OCI-M1 (cell line): ENCODE measurements at regions not wholly inside any gene's neighbourhood (a gene's known extent, or its start where the extent isn't known, plus 50 kb on each side); places are given as distances from the start of the nearest gene placed in this dataset.
"Not testable (repeated sequence)": the region's sequence is repeated elsewhere in the genome, so short reads cannot be mapped to it uniquely, and the experiment has no call there.

Source experiments
- DNase-seq: peaks from one replicate; lab custom pipeline; 2025; lab: John Stamatoyannopoulos, UW

DNA sequence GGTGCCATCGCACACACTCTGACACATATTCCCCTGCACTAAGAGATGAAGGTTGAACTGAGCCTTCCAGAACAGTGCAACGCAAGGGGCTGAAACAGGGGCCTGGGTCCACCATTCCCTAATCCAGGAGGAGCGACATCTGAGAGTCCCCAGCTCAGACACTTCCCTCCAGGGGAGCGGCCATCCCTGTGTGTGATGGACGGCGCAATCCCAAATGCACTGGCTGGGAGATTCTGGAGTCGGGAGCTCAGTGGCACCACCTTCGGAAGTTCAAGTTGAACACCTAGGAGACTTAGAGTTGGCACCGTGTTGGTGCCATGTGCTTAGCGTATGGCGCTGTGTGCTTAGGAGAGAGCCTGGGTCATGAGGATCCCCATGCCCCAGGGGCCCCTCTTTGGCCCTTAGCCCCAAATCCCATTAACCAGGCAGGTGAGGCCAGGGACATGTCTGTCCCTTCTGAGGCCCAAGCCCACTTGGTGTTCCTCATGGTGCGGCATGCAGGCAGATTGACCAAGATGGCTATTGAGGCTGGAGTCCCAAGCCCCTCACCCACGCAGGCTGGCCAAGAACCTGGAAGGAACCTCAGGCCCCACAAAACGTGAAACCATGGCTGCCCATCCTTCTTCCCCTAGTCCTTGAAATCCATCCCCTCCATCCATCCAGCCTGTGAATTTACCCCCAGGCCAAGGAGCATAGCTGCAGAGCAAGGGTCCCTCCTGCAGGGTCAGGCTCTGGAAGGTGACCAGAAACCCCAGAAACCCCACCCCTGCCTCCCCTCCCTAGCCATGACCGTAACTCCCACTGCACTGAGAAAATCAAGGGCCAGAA is 114.1 kb upstream of the OTOS start:
- DNase-seq = no peak

DNA sequence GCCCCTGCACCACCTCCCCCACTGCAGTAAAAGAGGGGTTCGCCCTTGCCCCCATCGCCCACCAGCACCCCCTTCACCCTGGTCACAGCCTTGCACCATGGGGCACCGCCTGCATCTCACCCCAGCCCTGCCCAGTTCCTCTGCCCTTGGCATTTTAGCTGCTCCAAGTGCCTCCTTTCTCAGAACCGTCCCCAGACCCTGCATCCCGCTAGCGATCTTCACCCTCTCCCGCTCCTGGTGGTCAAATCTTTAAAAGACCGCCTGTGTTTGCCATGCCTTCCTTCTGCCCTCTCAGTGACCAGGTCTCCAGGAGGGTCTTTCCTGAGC is 114.7 kb upstream of the OTOS start:
- no peak for DNase-seq

DNA sequence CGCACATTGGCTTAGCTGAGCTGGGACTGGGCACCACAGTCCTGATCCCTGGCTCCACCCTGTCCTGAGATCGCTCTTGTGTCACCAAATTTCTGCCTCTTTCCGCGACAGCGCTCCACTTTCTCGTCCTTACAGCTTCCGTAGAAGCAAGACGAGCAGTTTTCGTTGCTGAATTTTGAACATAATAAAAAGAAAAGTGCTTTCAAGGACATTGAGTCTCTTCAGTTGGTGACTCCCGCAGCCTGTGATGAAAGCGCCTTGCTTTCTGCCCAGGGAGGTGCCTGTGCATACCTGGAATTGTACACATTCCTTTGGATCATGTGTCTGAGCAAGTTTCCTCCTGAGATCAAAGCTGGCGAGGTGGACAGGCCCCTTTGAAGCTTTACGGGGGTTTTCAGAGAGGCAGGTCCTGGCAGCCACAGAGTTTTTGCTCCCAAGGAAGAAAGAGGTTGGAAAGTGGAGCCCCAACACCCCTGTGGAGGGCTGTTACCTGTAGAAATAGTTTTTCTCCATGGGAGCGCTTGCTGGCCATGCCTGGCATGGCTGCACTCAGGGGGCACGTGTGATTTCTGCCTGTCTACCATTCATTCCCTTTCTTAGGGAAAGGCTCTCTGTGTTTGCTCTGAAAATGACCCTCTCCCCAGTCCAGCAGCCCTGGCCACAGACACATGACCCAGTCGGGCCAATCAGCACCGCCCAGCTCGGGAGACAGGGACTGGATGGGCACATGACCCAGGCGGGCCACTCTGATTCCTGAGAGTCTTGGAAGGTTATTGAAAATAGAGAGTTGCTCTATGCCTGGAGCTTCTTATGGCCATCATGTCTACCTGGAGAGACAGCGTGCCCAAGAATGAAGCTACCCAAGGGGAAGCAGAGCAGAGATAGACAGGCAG is 115.6 kb upstream of the OTOS start:
- no peak for DNase-seq

DNA sequence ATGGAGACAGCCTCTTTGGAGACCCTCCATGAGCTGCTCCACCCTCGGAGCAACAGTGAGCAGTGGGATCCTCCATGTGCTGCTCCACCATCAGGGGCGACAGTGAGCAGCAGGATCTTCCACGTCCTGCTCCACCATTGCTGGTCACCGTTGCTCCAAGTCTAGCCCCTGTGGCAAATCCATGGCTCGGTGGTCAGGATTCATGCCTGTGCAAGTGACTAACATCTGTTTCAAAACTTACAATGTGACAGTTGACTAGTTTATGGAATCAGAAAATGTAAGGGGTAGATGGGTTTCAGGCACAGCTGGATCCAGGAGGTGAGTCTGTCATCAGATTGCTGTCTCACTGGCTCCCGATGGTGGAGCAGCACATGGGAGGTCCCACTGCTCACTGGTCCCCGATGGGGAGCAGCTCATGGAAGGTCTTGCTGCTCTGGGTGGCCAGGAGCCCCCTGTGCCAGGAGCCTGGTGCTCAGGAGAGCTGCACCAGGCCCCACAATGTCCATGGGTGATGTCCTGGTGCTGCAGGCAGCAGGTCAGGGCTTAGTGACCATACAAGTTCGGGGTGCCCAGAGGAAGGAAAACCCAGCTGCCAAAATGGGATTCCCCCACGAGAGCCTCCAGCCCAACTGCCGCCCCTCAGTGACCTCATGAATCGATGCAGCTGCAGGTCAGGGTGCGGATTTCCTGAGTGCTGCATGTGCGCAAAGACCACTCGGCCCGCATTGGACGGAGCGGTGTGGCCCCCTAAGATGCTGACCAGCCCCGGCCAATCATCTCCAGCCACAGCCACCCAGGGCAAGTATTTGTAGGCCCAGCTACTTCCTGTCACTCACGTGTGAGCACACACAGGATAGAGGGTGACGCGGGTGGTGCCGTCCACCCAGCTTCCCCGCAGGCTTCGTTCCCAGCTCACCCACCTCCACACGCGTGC is 116.5 kb upstream of the OTOS start:
- no peak for DNase-seq

DNA sequence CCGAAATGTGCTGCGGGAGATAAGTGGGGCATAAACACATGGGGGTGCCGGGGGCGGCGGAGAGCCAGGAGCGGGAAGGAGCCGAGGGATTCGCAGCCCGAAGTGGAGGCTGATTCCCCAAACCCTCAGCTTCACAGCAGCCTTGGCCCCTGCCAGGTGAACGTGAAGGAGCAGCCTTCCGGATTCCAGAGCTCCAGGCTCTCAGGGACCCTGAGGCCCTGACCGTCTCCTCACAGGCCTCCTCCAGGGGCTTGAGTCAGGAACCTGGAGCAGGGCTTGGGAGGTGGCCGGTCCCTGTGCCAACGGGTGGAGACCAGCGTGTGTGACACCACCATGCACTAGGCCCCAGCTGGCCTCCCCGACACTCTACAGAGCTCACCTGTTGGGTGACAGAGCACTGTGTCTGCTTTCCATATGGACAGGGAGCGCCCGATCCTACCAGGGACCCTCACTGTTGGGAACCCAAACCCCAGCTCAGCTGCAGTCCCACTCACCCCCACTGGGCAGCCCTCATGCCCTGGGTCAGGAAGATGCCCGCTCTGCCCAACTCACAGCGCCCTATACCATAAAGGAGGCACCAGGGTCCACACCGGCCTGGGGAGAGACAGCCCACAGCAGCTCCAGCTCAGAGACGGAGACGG is 117.6 kb upstream of the OTOS start:
- DNase-seq = no peak

DNA sequence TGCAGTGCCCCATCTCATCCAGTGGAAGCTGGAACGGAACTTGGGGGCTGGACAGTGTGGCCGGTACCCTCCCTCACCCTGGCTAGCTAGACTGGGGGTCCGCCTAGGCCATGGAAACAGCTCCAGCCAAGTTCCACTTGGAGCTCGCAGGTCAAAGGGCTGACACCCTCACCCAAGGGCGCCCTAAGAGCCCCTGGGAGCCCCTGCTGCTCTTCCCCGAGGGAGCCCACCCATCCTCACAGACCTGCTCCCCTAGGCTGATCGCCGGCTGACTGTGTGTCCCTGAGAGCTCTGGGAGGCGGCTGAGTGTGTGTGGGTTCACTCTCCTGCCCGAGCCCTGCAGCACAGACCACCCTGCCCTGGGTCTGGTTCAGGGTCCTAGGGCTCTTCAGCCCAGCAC is 118.2 kb upstream of the OTOS start:
- DNase-seq = no peak

DNA sequence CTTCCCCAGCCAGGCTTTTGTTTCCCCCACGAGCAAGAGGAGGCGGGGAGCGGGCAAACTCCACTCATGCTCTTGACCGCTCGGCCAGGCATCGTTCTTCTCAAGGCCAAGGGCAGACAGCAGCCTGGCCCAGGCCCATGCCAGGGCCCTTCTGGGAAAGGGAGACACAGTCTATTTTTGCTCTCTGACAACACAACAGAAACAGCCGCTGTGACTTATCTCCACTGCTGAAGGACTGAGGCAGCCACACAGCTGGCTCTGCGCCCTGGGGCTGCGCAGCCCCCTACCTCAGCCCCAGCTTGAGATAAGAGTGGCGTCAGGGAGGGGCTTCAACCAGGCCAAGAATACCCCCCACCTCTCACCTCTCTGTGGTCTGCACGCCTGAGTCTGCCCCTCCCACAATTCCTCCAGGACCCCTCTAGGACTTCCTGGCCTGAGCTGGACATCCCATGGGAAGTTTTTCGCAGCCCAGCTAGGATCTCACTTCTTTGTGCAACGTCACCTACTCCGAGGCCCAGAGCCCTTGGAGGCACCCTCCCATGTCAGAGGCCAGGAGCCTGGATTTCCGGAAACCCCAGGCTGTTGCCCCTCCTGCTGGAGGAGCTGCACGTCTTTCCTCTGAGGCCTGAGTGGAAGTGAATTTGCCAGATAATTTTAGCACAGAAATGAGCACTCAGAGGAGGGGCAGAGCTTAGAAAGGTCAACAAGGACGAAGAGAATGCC is 118.9 kb upstream of the OTOS start:
- no peak for DNase-seq

DNA sequence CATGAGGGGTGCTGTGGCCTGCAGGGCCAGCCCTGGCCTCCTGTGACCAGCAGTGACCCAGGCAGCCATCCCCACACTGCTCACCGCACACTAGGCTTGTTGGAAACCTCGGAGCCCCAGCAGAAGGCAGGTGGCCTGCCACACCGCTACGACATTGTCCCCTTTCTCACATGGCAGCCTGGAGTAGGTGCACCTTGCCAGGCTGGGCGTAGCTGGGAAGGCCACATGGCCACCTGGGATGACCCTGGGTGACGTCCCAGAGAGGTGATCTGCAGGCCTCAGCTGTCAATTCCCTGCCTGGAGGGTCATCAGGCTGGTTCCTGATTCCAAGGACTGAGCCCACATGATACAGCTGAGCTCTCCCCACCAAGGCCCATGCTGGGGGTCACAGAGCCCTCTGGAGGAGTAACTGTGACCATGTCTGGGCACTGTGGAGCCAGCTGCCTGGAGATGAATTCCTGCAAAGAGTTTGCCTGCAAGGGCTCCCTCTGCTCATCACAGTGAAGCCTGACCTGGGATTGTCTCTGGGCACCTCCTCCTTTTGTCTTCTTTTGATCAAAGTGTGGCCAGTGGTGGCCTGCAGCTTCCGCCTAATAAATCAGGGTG is 119.6 kb upstream of the OTOS start:
- no peak for DNase-seq

DNA sequence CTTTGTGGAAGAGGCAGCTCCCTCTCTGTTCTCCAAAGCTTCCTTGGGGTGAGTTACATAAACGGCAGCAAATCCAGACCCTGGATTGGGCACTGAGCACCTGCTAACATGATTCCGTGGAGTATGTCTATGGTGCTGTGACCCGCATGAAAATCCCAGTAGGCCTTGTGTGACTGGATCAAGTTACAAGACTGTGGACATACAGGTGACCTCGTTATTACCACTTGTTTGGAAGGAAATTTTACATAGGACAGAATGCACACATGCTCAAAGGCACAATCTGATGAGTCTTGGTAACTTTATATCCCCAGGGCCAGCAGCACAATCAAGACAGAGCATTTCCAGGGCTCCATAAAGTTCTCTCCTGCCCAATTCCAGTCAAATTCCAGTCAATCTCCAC is 120.2 kb upstream of the OTOS start:
- no peak for DNase-seq

DNA sequence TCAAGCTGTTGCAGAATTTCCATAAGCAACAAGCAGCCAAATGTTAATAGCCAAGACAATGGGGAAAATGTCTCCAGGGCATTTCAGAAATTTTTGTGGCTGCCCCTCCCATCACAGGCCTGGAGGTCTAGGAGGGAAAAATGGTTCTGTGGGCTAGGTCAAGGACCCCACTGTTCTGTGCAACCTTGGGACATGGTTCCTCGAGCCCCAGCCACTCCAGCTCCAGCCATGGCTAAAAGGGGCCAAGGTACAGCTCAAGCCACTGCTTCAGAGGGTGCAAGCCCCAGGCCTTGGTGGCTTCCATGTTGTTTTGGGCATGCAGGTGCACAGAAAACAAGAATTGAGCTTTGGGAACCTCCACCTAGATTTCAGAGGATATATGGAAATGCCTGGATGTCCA is 122.1 kb upstream of the OTOS start:
- DNase-seq = not testable (repeated sequence)

DNA sequence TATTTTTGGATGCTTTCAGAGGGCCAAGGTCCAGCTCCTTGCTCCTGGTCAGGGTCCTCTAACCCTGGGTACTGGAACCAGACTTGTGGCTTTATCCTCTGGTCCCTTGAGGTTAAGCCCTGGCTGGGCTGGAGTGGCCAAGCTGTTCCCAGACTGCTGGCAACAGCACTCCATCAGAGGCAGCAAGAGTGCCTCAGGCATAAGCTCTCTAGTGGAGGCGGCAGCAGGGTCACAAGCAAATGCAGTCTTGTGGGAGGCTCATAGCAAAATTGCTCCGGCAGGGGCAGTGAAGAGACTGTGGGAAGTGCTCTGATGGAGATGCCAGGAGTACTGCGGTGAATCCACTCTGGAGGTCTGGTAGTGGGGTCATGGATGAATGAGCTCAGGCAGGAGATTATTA is 128.9 kb upstream of the OTOS start:
- no peak for DNase-seq

DNA sequence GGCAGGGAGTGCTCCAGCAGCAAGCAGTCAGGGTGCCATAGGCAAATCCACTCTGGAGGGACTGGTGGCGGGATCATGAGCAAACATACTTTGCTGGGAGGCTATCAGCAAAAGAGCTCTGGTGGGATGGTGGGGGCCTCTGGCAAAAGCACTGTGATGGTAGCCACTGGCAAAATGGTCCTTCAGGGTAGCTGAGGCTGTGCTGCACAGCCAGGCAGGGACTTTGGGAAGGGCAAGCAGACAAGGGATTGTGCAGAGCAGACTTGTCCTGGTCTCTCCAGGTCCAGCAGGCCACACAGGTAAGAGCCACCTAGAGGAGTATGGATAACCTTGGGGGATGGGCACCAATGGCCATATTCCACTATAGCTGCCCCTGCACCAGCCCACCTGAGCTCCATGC is 129.4 kb upstream of the OTOS start:
- no peak for DNase-seq

DNA sequence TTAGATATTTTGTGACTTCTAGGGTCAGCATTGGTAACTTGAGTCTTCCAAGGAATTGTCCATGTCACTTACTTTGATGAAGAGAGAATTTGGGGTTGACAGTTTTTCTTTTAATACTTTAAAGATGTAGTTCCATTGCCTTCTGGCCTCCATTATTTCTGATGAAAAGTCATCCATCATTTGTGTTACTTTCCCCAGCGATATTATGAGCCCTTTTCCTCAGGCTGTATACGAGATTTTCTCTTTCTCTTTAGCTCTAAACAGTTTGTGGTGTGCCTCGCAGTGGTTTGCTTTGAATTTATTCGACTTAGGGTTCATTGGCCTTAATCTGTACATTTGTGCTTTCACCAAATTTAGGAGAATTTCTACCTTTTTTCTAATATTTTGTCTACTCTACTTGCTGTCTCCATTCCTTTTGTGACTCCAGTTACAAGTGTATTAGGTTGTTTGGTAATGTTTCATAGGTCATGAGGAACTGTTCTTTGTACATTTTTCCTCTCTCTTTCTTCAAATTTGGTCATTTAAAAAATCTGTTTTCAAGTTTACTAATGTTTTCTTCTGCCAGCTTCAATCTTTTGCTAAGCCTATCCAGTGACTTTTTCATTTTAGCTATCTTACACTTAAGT is 131.4 kb upstream of the OTOS start:
- no peak for DNase-seq

DNA sequence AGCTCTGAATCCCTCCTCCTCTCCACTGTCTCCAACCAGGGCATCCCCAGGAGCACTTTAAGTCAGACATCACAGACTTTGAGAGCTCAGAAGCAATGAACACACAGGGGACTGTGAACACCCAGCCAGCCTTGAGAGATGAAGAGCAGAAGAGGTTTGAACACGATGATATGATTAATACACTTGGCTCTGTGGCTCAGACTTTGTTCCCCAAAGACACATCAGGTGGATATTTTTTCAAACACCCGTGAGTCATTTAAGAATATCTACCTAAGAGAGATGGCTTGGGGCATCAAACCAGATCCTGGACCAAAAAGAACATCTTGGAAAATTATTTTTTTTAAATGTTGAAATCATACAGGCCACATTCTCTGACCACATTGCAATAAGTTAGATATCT is 134.9 kb upstream of the OTOS start:
- no peak for DNase-seq

DNA sequence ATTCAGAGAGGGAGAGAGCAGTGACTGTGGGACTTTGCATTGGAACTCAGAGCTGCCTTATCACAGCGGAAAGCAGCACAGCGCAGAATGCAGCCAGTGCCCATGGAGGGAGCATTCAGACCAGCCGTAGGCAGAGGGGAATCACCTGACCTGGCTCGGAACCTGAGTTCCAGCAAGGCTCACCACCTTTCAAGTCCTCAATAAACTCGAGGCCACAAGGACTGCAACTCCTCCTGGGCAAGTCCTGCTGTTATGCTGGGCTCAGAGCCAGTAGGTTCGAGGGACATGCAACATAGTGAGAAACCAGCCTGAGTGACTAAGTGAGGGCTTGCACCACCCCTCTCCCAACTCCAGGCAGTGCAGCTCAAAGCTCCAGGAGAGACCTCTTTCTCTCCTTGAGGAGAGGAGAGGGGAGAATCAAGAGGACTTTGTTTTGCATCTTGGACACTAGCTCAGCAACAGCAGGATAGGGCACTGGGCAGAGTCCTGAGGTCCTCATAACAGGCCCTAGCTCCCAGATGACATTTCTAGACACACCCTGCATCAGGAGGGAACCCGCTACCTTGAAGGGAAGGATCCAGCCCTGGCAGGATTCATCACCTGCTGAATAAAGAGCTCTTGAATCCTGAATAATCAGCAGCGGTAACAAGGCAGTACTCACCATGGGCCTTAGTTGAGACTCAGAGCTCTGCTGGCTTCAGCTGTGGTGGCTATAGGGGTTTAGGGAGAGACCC is 136.8 kb upstream of the OTOS start:
- DNase-seq = no peak

DNA sequence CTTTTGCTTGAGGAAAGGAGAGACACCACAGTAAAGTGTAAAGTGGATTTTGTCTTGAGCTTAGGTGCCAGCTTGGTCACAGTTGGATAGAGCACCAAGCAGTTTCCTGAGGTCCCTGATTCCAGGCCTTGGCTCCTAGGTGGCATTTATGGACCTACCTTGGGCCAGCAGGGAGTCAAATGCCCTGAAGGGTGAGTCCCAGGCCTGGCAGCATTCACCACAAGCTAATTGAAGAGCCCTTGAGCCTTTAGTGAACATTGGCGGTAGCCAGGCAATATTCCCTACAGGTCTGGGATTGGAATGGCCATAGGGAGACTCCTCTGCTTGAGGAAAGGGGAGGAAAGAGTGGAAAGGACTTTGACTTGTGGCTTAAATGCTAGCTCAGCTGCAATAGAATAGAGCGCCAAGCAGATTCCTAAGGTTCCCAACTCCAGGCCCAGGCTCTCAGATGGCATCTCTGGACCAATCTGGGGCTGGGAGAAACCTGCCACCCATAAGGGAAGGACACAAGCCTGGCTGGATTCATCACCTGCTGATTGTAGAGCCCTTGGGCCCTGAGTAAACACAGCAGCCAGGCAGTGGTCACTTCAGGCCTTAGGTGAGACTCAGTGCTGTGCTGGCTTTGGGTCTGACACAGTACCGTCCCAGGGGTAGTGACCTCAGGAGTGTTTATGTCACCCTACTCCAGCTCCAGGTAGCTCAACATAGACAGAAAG is 137.5 kb upstream of the OTOS start:
- no peak for DNase-seq

DNA sequence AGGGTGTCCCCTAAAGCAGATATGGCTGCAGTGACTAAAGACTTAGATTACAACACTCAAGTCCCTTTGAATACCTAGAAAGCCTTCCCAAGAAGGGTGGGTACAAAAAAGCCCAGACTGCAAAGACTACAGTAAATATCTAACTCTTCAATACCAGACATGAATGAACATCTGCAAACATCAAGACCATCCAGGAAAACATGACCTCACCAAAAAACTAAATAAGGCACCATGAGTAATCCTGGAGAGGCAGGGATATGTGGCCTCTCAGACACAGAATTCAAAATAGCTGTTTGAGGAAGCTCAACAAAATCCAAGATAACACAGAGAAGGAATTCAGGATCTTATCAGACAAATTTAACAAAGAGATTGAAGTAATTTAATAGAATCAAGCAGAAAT is 138.2 kb upstream of the OTOS start:
- no peak for DNase-seq

DNA sequence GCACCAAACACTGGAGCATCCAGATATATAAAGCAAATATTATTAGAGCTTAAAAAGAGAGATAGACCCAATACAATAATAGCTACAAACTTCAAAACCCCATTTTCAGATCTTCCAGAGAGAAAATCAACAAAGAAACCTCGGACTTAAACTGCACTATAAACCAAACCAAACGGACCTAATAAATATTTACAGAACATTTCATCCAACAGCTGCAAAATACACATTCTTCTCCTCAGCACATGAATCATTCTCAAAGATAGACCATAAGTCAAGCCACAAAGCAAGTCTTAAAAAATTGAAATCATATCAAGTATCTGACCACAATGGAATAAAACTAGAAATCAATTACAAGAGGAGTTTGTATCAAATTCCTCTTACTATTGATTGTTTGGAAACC is 140.2 kb upstream of the OTOS start:
- DNase-seq = no peak
